IMR-90 (cell line): ENCODE measurements at regions not wholly inside any gene's neighbourhood (a gene's known extent, or its start where the extent isn't known, plus 50 kb on each side); places are given as distances from the start of the nearest gene placed in this dataset.

Source experiments
- ATAC-seq: fragments of 200-7000 bp; cut with Tn5 transposase; 2 replicates; pipeline ENCODE4 v1.9.1; 2020; ENCODE audit warnings: low read depth, mild to moderate bottlenecking, moderate library complexity
- BruUV-seq: library from RNA; stranded (reverse); fragments of 400-500 nt; replicated peaks from 2 replicates; lab custom pipeline; 2021; lab: Mats Ljungman, UMichigan
- CTCF ChIA-PET: fragments of 300-600 bp; formaldehyde crosslinking; extraction: SDS; loops from one replicate; lab custom pipeline; 2021; ENCODE audit warnings: antibody characterized with exemption; lab: Yijun Ruan, JAX
- POLR2A ChIA-PET: fragments of 300-600 bp; sonication (Branson Sonifier 250); formaldehyde crosslinking; loops from one replicate; lab custom pipeline; 2022; ENCODE audit warnings: antibody characterized with exemption; ENCODE audit not compliant: unreplicated experiment; lab: Charles Lee
- DNase-seq: peaks from one replicate; pipeline ENCODE4 v3.0.0; 2013
- H2AFZ ChIP-seq: replicated peaks from 2 replicates; pipeline ENCODE3; 2013; ENCODE audit warnings: low read length, mild to moderate bottlenecking; ENCODE audit not compliant: poor library complexity
- H2AK5ac ChIP-seq: 2 replicates; pipeline ENCODE4 v1.6.1; 2013; ENCODE audit warnings: low read depth, low read length, inconsistent platforms
- H2AK9ac ChIP-seq: replicated peaks from 2 replicates; pipeline ENCODE3; 2013; ENCODE audit warnings: mild to moderate bottlenecking, low read depth, low read length, moderate library complexity; ENCODE audit not compliant: poor library complexity
- H2BK120ac ChIP-seq: 2 replicates; pipeline ENCODE4 v1.6.1; 2013; ENCODE audit warnings: low read depth, low read length, inconsistent platforms
- H2BK15ac ChIP-seq: 3 replicates; pipeline ENCODE4 v1.6.1; 2013; ENCODE audit warnings: low read depth, low read length, inconsistent platforms
- H2BK20ac ChIP-seq: 2 replicates; pipeline ENCODE4 v1.6.1; 2013; ENCODE audit warnings: low read depth, mild to moderate bottlenecking, inconsistent platforms, low read length, moderate library complexity
- H2BK5ac ChIP-seq: 2 replicates; pipeline ENCODE4 v1.6.1; 2013; ENCODE audit warnings: mild to moderate bottlenecking, low read depth, low read length, inconsistent platforms; ENCODE audit not compliant: poor library complexity, severe bottlenecking
- H3K14ac ChIP-seq: replicated peaks from 2 replicates; pipeline ENCODE4 v1.6.1; 2013; ENCODE audit warnings: low read depth, low read length, inconsistent platforms
- H3K18ac ChIP-seq: 2 replicates; pipeline ENCODE4 v1.6.1; 2013; ENCODE audit warnings: low read depth, low read length, control low read depth
- H3K23ac ChIP-seq: 2 replicates; pipeline ENCODE4 v1.6.1; 2013; ENCODE audit warnings: low read depth, low read length, inconsistent platforms
- H3K27ac ChIP-seq: 2 replicates; pipeline ENCODE4 v1.5.1; 2013; ENCODE audit warnings: mild to moderate bottlenecking, control low read depth, low read length; ENCODE audit not compliant: insufficient read depth
- H3K27me3 ChIP-seq: 2 replicates; pipeline ENCODE4 v1.6.1; 2013; ENCODE audit warnings: low read length; ENCODE audit not compliant: control insufficient read depth, insufficient read depth
- H3K36me3 ChIP-seq: 2 replicates; pipeline ENCODE4 v1.6.1; 2013; ENCODE audit warnings: low read length, mixed read lengths; ENCODE audit not compliant: control insufficient read depth, insufficient read depth
- H3K4ac ChIP-seq: 2 replicates; pipeline ENCODE4 v1.6.1; 2013; ENCODE audit warnings: low read depth, low read length, inconsistent platforms
- H3K4me1 ChIP-seq: 2 replicates; pipeline ENCODE4 v1.6.1; 2013; ENCODE audit warnings: low read length, mixed read lengths; ENCODE audit not compliant: control insufficient read depth, insufficient read depth
- H3K4me2 ChIP-seq: 2 replicates; pipeline ENCODE4 v1.6.1; 2013; ENCODE audit warnings: low read depth, mild to moderate bottlenecking, control low read depth, low read length, moderate library complexity
- H3K4me3 ChIP-seq: 2 replicates; pipeline ENCODE4 v1.5.1; 2013; ENCODE audit warnings: low read depth, mild to moderate bottlenecking, control low read depth, low read length, moderate library complexity; ENCODE audit not compliant: insufficient read depth
- H3K56ac ChIP-seq: 2 replicates; pipeline ENCODE4 v1.6.1; 2013; ENCODE audit warnings: low read length, inconsistent platforms; ENCODE audit not compliant: insufficient read depth; ENCODE audit errors: extremely low read depth
- H3K79me1 ChIP-seq, 2 experiments: 2 replicates each; pipeline ENCODE4 v1.6.1; 2013; ENCODE audit warnings: low read length in 2 of 2, inconsistent platforms in 1 of 2, low read depth in 1 of 2
- H3K9ac ChIP-seq: 2 replicates; pipeline ENCODE4 v1.6.1; 2013; ENCODE audit warnings: low read depth, low read length, control low read depth
- H3K9me1 ChIP-seq: 2 replicates; pipeline ENCODE4 v1.6.1; 2013; ENCODE audit warnings: low read length, inconsistent platforms; ENCODE audit not compliant: insufficient read depth
- H3K9me3 ChIP-seq: 2 replicates; pipeline ENCODE4 v1.6.1; 2013; ENCODE audit warnings: low read length; ENCODE audit not compliant: control insufficient read depth, insufficient read depth
- H4K20me1 ChIP-seq: 2 replicates; pipeline ENCODE4 v1.6.1; 2013; ENCODE audit warnings: low read length, inconsistent platforms; ENCODE audit not compliant: insufficient read depth
- H4K5ac ChIP-seq: 2 replicates; pipeline ENCODE4 v1.6.1; 2013; ENCODE audit warnings: mild to moderate bottlenecking, low read depth, low read length, control low read depth
- H4K8ac ChIP-seq, 2 experiments: 2 replicates each; pipeline ENCODE4 v1.6.1; 2013; ENCODE audit warnings: low read depth in 2 of 2, low read length in 2 of 2, control low read depth in 1 of 2, inconsistent platforms in 1 of 2
- H4K91ac ChIP-seq: 2 replicates; pipeline ENCODE4 v1.6.1; 2013; ENCODE audit warnings: low read depth, low read length, inconsistent platforms; ENCODE audit not compliant: insufficient read depth
- CEBPB ChIP-seq: IDR thresholded peaks from 2 replicates; pipeline ENCODE4 v1.6.1; 2012; ENCODE audit warnings: low read depth, low read length, improper control_type of control experiment
- MAZ ChIP-seq: IDR thresholded peaks from 2 replicates; pipeline ENCODE4 v1.6.1; 2012; ENCODE audit warnings: low read depth, mild to moderate bottlenecking, low read length, improper control_type of control experiment, moderate library complexity, borderline replicate concordance
- MXI1 ChIP-seq: IDR thresholded peaks from 2 replicates; pipeline ENCODE4 v1.6.1; 2012; ENCODE audit warnings: low read depth, mild to moderate bottlenecking, low read length, moderate library complexity, borderline replicate concordance
- NFE2L2 ChIP-seq: fragments of 150-350 bp; IDR thresholded peaks from 2 replicates; pipeline ENCODE4 v1.6.1; 2016; ENCODE audit warnings: low read depth, mild to moderate bottlenecking, low read length
- SMC3 ChIP-seq: fragments of 150-350 bp; IDR thresholded peaks from 2 replicates; pipeline ENCODE4 v1.6.1; 2016; ENCODE audit warnings: low read depth, mild to moderate bottlenecking, antibody characterized with exemption, low read length, moderate library complexity
- WGBS, 2 experiments: methylation state at CpG; one replicate each; pipeline versions ENCODE4 v1.1.5 to v1.1.7; 2013; ENCODE audit warnings: missing lambda C conversion rate in 2 of 2; ENCODE audit not compliant: insufficient read length in 1 of 2; ENCODE audit errors: extremely low coverage in 2 of 2; 5-methylcytosine and 5-hydroxymethylcytosine counted together
- dilution Hi-C: fragments of 300-500 bp; cut with HindIII; formaldehyde crosslinking; loops from one replicate; pipeline ENCODE4 v1.14.3; 2018; ENCODE audit warnings: low sequenced_read_pairs; ENCODE audit not compliant: unreplicated experiment
- in situ Hi-C: fragments of 300-500 bp; cut with MboI; formaldehyde crosslinking; loops from 3 replicates; pipeline ENCODE4 v1.14.3; 2019; ENCODE audit warnings: low sequenced_read_pairs, inconsistent platforms, mixed read lengths
- intact Hi-C: fragments of 100-400 bp; cut with micrococcal nuclease; formaldehyde crosslinking; loops from 2 replicates; pipeline ENCODE4 v1.10.0; 2022

DNA sequence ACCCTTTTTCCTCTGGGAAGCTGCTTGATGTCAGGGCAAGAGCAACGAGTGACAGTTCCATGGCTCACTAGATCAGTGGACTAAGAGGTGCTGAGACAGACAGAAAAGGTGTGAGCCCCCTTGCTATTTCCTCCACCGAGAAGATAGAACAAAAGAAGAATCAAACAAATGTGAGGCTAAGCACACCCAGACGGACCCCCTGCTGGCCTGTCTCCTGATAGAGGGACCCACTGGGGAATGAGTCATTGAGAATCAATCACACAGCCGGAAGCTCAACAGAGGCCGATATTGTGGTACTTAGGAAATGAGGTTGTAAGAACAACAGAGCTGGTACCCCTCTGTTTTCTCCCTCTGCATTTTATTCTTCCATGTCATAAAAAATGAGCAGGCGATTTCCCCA is 89.8 kb upstream of the TEX51 start:
- dilution Hi-C loops, result no loop called here
- ChIA-PET CTCF (no interaction called here), POLR2A (interaction anchor here (0.5 kb wide), 1 partner anchor 9 kb away, joined by 3 read pairs; no protein-coding TSS in a partner anchor)
- Histone ChIP-seq H2BK5ac (no peak overlapping the region), H2AK5ac (no peak overlapping the region), H4K91ac (no peak overlapping the region), H3K23ac (no peak overlapping the region), H3K79me1 (no peaks in the 10 kb centered on the region), H3K4me3 (no peak overlapping the region), H4K20me1 (no peaks in the 10 kb centered on the region), H2BK20ac (no peak overlapping the region), H3K9ac (no peak overlapping the region), H2BK120ac (no peak overlapping the region), H3K36me3 (no peaks in the 10 kb centered on the region), H3K27me3 (no peaks in the 10 kb centered on the region), H3K27ac (no peak overlapping the region), H3K4me2 (no peak overlapping the region), H2AFZ (no peak overlapping the region), H3K56ac (no peak overlapping the region), H2AK9ac (no peak overlapping the region), H3K4me1 (no peaks in the 10 kb centered on the region), H3K9me1 (no peaks in the 10 kb centered on the region), H3K9me3 (no peaks in the 10 kb centered on the region), H2BK15ac (no peak overlapping the region), H3K4ac (no peak overlapping the region), H4K8ac (no peak overlapping the region), H3K18ac (no peak overlapping the region), H3K14ac (no peak overlapping the region), H4K5ac (no peak overlapping the region)
- no peak for DNase-seq
- intact Hi-C loops, result no loop called here
- BruUV-seq, result no TSS peak
- in situ Hi-C loops, result no loop called here
- no peak for ATAC-seq
- TF ChIP-seq MAZ (no peak), SMC3 (no peak), CEBPB (no peak), MXI1 (no peak), NFE2L2 (no peak)
- whole genome bisulfite sequencing, 2 experiments, result no CpG with 5 or more reads among the region's 6 CpGs
